ENCODE measurements at regions not wholly inside any gene's neighbourhood (a gene's known extent, or its start where the extent isn't known, plus 50 kb on each side); places are given as distances from the start of the nearest gene placed in this dataset.

DNA sequence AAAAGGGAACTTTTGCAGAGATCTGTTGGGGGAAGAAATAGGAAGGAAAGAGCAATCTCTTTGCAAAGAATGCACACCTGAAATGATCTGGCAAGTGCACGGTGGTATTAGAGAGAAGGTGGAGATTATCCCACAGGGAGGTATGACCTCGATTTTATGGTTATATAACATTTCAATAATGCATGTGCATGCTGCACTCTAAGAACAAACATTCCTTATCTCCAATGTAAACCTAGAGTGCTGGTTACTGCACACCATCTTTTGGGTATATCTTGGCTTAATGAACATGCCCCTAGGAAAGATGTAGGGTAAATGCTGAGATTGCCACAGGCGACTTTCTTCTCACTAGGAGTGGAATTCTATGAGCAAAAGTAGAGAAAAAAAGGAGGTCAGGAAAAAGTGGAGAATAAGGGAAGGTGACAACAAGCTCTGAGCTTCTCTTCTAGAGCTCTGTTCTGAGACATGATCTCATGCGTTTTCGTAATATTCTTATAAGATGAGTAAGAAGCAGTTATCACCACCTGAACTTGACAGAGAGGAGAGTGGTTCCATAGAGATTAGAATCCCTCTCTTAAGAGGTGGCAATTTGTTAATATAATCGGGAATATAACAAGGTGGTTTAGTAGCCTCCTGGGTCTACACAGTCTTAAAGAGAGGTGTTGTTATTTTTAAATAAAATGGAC is 117.5 kb upstream of the TMC3 start:
- FAIRE-seq (no peak), ATAC-seq (no peak), DNase-seq (no peak)
- 51 to 60% methylated on average over 6 of the region's 6 CpGs for WGBS, 2 donors
- Histone ChIP-seq H3K27me3 (no peaks in the 10 kb centered on the region), H3K9me3 (no peaks in the 10 kb centered on the region), H3K36me3 (no peaks in the 10 kb centered on the region), H3K27ac (no peak overlapping the region), H3K4me3 (no peak overlapping the region), H3K4me1 (no peaks in the 10 kb centered on the region)
- intact Hi-C loops (cut with DNase I) = no loop called here
- TF ChIP-seq, protein P1, sequence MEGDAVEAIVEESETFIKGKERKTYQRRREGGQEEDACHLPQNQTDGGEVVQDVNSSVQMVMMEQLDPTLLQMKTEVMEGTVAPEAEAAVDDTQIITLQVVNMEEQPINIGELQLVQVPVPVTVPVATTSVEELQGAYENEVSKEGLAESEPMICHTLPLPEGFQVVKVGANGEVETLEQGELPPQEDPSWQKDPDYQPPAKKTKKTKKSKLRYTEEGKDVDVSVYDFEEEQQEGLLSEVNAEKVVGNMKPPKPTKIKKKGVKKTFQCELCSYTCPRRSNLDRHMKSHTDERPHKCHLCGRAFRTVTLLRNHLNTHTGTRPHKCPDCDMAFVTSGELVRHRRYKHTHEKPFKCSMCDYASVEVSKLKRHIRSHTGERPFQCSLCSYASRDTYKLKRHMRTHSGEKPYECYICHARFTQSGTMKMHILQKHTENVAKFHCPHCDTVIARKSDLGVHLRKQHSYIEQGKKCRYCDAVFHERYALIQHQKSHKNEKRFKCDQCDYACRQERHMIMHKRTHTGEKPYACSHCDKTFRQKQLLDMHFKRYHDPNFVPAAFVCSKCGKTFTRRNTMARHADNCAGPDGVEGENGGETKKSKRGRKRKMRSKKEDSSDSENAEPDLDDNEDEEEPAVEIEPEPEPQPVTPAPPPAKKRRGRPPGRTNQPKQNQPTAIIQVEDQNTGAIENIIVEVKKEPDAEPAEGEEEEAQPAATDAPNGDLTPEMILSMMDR (IDR thresholded peaks at IDR 0.05) = no peak

DNA sequence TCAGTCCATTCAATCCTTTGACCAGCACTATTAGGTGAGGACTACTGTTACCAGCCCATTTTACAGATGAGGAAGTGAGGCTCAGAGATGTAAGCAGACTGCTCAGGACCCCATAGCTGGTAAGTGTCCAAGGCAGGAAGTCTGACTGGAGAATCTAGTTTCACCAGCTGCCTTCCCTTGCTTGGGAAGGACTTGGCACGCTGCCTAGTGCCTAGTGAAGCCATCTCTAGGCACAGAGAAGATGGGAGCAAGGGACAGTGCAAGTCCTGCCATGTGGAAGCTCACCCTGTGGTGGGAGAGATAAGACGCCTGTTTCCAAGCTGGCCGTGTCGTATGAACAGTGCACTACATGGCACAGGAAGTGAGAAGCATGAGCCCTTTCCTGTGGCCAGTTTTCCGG is 111.8 kb upstream of the TMC3 start:
- Histone ChIP-seq H3K4me3 (no peak overlapping the region), H3K9me3 (no peaks in the 10 kb centered on the region), H3K27ac (no peak overlapping the region), H3K36me3 (no peaks in the 10 kb centered on the region), H3K27me3 (no peaks in the 10 kb centered on the region), H3K4me1 (no peaks in the 10 kb centered on the region)
- TF ChIP-seq, protein P1 (IDR thresholded peaks at IDR 0.05) = no peak
- WGBS, 2 donors = 80 to 90% methylated on average over 5 of the region's 5 CpGs
- DNase-seq (no peak), FAIRE-seq (no peak), ATAC-seq (no peak)
- intact Hi-C loops (cut with DNase I) = no loop called here

DNA sequence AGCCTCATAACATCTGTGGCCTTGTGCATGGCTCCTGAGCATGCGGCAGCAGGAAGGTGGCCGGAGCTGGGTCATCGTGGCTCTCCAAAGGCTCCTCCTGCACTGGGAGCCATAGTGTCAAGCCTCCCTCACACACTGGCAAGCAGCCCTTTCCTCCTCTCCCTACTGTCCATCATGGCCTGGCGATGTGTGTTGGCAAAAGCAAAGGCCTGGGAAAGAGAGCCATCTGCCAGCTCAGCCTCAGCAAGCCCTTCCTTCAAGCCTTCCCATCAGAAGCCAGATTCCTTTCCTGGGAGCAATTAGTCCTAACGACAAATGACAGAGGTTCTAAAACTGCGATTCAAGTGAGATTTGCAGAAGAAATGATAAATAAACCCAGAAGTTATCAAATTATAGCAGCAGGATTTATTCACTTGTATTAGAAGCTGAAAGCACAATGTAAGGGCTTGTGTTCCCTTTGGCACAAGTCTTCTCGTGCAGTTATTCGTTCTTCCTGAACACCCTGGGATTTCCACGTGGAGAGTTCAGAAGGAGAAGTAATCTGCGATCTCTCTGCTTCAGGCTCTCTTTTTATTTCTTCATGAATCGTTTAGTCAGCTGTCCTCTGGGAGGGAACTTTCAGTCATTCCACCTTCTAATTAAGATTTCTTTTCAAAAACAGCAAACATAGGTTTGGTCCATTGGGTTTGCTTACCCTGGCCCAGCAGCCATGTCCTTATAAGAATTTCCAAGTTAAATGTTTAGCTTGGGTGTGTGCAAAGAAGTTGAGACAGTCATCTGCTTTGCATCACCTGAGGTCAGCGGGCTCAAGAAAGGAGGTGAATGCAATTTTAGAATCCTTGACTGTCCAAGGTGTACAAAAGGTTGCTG is 110.3 kb upstream of the TMC3 start:
- Histone ChIP-seq H3K4me1 (no peaks in the 10 kb centered on the region), H3K36me3 (no peaks in the 10 kb centered on the region), H3K27me3 (no peaks in the 10 kb centered on the region), H3K9me3 (no peaks in the 10 kb centered on the region), H3K27ac (no peak overlapping the region), H3K4me3 (no peak overlapping the region)
- intact Hi-C loops (cut with DNase I) = no loop called here
- TF ChIP-seq, protein P1 (IDR thresholded peaks at IDR 0.05) = no peak
- FAIRE-seq (no peak), DNase-seq (no peak), ATAC-seq (no peak)
- WGBS, 2 donors = 81 to 84% methylated on average over 12 of the region's 12 CpGs

DNA sequence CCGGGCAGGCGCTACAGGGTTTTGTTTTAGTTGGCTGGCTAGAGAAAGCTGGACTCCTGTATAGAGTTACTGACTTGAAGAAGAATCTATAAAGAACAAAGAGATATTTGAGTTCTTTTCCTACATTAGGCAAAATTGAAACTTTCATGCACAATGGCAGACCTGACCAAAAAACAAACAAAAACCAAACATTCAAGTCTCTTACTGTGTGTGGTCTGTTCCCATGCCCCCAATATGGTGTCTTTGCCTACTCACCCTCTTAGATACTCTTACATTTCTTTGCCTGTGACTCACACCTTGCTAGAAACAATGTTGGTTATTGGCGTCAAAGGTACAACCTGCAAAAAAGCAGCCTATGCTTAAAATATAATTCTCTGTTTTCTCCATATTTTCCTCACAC is 109.5 kb upstream of the TMC3 start:
- no peaks in the 10 kb centered on the region for H3K4me1 ChIP-seq
- DNase-seq = no peak
- TF ChIP-seq, protein P1 (IDR thresholded peaks at IDR 0.05) = no peak
- H3K9me3 ChIP-seq = no peaks in the 10 kb centered on the region
- no peak overlapping the region for H3K4me3 ChIP-seq
- no peaks in the 10 kb centered on the region for H3K27me3 ChIP-seq
- WGBS, 2 donors = 85 to 96% methylated on average over 3 of the region's 3 CpGs
- FAIRE-seq = no peak
- H3K36me3 ChIP-seq = no peaks in the 10 kb centered on the region
- ATAC-seq = no peak
- intact Hi-C loops (cut with DNase I) = no loop called here
- no peak overlapping the region for H3K27ac ChIP-seq

DNA sequence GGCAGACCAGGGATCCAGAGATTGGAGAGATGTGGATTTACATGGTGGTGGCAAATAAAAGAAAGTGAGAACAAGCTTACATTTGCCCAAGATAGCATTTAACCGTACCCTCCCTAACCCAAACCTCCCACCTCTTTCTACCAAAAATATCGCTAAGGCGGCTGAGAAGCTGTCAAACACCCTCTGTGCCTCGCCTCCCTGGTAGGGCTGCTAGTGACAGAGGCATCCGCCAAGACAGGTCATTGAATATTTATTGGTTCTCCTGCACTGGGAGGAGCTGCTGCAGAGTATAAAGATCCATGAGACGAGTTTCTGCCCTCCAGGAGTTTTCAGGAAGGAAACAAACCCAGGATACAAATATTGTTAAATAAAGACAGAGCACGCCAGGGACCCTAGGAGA is 107.3 kb upstream of the TMC3 start:
- intact Hi-C loops (cut with DNase I) = no loop called here
- ATAC-seq (no peak), DNase-seq (no peak), FAIRE-seq (no peak)
- Histone ChIP-seq H3K4me3 (no peak overlapping the region), H3K36me3 (no peaks in the 10 kb centered on the region), H3K27me3 (no peaks in the 10 kb centered on the region), H3K27ac (no peak overlapping the region), H3K9me3 (no peaks in the 10 kb centered on the region), H3K4me1 (no peaks in the 10 kb centered on the region)
- TF ChIP-seq, protein P1 (IDR thresholded peaks at IDR 0.05) = no peak
- 85 to 89% methylated on average over 7 of the region's 7 CpGs for WGBS, 2 donors
